Stomach (tissue), 4 donors: ENCODE measurements at regions not wholly inside any gene's neighbourhood (a gene's known extent, or its start where the extent isn't known, plus 50 kb on each side); places are given as distances from the start of the nearest gene placed in this dataset.

ENCODE experiments used
- EP300 ChIP-seq: sonication (generic); formaldehyde crosslinking; IDR thresholded peaks from one replicate; pipeline ENCODE4 v1.6.1; 2017; ENCODE audit warnings: antibody characterized with exemption
- POLR2A ChIP-seq, 4 donors: fragments of 450-650 bp; IDR thresholded peaks; one replicate each; pipeline ENCODE4 v1.6.1; 2016; ENCODE audit warnings: antibody characterized with exemption in 4 of 4, control low read depth in 2 of 4, mild to moderate bottlenecking in 1 of 4, moderate library complexity in 1 of 4

DNA sequence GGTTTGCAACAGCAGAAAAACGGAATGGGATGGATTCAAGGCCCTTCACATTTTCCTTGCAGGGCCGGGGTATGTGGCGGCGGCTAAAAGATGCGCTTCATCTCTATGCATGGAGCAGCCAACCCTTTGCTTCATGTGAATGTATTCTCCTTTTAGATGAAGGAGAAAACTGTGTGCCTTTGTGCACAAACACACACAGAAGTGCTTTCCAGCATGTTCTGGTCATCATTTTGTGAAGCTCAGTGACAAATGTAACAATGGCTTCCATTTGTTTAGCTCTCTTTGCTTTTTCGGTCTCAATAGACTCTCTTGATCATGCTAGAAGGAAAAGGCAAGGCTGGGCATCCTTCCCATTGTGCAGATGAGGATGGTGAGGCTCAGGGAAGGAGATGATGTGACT, 161.7 kb upstream of the MKI67 start:
- no peak for TF ChIP-seq POLR2A (IDR thresholded peaks at IDR 0.05)
- no peak for TF ChIP-seq EP300
